HCT116 (cell line): ENCODE measurements at regions not wholly inside any gene's neighbourhood (a gene's known extent, or its start where the extent isn't known, plus 50 kb on each side); places are given as distances from the start of the nearest gene placed in this dataset.
"Not testable (repeated sequence)": the region's sequence is repeated elsewhere in the genome, so short reads cannot be mapped to it uniquely, and the experiment has no call there.

ENCODE experiments used
- ATAC-seq: fragments of 200-7000 bp; cut with Tn5 transposase; 2 replicates; pipeline ENCODE4 v1.9.1; 2020; ENCODE audit warnings: mild to moderate bottlenecking, moderate library complexity
- BruUV-seq: library from RNA; stranded (reverse); fragments of 400-500 nt; replicated peaks from 2 replicates; lab custom pipeline; 2021; lab: Mats Ljungman, UMichigan
- CTCF ChIA-PET: fragments of 300-600 bp; sonication (Branson Sonifier 250); formaldehyde crosslinking; loops from one replicate; lab custom pipeline; 2021; ENCODE audit warnings: antibody characterized with exemption; lab: Charles Lee
- POLR2A ChIA-PET: fragments of 300-600, 350-600 bp; sonication (Branson Sonifier 250); formaldehyde crosslinking; loops from one replicate; lab custom pipeline; 2021; ENCODE audit warnings: antibody characterized with exemption; lab: Charles Lee
- RAD21 ChIA-PET, 2 experiments: fragments of 300-600 bp; sonication (Branson Sonifier 250); formaldehyde crosslinking; loops; one replicate each; lab custom pipeline; 2023; ENCODE audit warnings: low total read pairs in 2 of 2; ENCODE audit not compliant: uncharacterized antibody in 2 of 2, unreplicated experiment in 2 of 2, low non-redundant PET in 1 of 2; lab: Charles Lee
- DNase-seq: peaks from one replicate; pipeline ENCODE4 v3.0.0-alpha.2; 2010; ENCODE audit warnings: low read depth, low spot score
- H2AFZ ChIP-seq: fragments of 200-600 bp; shearing (Covaris generic), sonication (generic); 2 replicates; pipeline ENCODE4 v1.6.1; 2017; ENCODE audit warnings: low read depth, mixed run types, mixed read lengths, antibody characterized with exemption, low read length; ENCODE audit not compliant: poor library complexity, severe bottlenecking
- H3K27ac ChIP-seq: 2 replicates; pipeline ENCODE4 v1.5.1; 2012; ENCODE audit warnings: low read depth, low read length
- H3K27me3 ChIP-seq: fragments of 200-600 bp; sonication (generic); 2 replicates; pipeline ENCODE4 v1.6.1; 2016; ENCODE audit warnings: mixed run types, low read length, mixed read lengths; ENCODE audit not compliant: insufficient read depth
- H3K36me3 ChIP-seq, 2 experiments: fragments of 200-500 bp in 1 of 2; fragments of 200-600 bp in 1 of 2; sonication (Bioruptor generic) in 1 of 2; sonication (generic) in 1 of 2; 2 replicates each; pipeline versions ENCODE4 v1.5.1 to v1.6.1; 2014 to 2016; ENCODE audit warnings: low read length in 2 of 2, inconsistent platforms in 1 of 2, mixed read lengths in 1 of 2, mixed run types in 1 of 2; ENCODE audit not compliant: insufficient read depth in 2 of 2, control insufficient read depth in 1 of 2
- H3K4me1 ChIP-seq, 2 experiments: fragments of 200-600 bp in 1 of 2; sonication (generic) in 1 of 2; 2 replicates each; pipeline versions ENCODE4 v1.5.1 to v1.6.1; 2012 to 2017; ENCODE audit warnings: low read length in 2 of 2, inconsistent platforms in 1 of 2, mild to moderate bottlenecking in 1 of 2, mixed read lengths in 1 of 2, mixed run types in 1 of 2, moderate library complexity in 1 of 2; ENCODE audit not compliant: insufficient read depth in 2 of 2, control insufficient read depth in 1 of 2
- H3K4me2 ChIP-seq: fragments of 200-600 bp; sonication (generic); 2 replicates; pipeline ENCODE4 v1.6.1; 2017; ENCODE audit warnings: mixed run types, low read length, mixed read lengths
- H3K4me3 ChIP-seq, 2 experiments: fragments of 200-600 bp in 1 of 2; sonication (generic) in 1 of 2; replicated peaks in 1 of 2; 2 replicates each; pipeline ENCODE4 v1.5.1; 2011 to 2016; ENCODE audit warnings: low read length in 2 of 2, control low read depth in 1 of 2, low read depth in 1 of 2, mild to moderate bottlenecking in 1 of 2, mixed read lengths in 1 of 2, mixed run types in 1 of 2
- H3K79me2 ChIP-seq: fragments of 200-600 bp; sonication (generic); 2 replicates; pipeline ENCODE4 v1.6.1; 2017; ENCODE audit warnings: mild to moderate bottlenecking, mixed run types, low read length, moderate library complexity, mixed read lengths; ENCODE audit not compliant: insufficient read depth
- H3K9ac ChIP-seq: fragments of 200-600 bp; sonication (generic); 2 replicates; pipeline ENCODE4 v1.6.1; 2016; ENCODE audit warnings: low read length, mixed read lengths
- H3K9me2 ChIP-seq: fragments of 200-600 bp; sonication (generic), shearing (Covaris generic); 2 replicates; pipeline ENCODE4 v1.6.1; 2017; ENCODE audit warnings: mixed run types, mild to moderate bottlenecking, moderate library complexity; ENCODE audit not compliant: insufficient read depth
- H3K9me3 ChIP-seq, 2 experiments: fragments of 200-500 bp in 1 of 2; fragments of 200-600 bp in 1 of 2; sonication (Bioruptor generic) in 1 of 2; sonication (generic) in 1 of 2; 2 replicates each; pipeline ENCODE4 v1.6.1; 2014 to 2017; ENCODE audit warnings: low read length in 2 of 2, mixed read lengths in 2 of 2, inconsistent platforms in 1 of 2, low read depth in 1 of 2, mild to moderate bottlenecking in 1 of 2, mixed run types in 1 of 2, moderate library complexity in 1 of 2; ENCODE audit not compliant: control insufficient read depth in 1 of 2, insufficient read depth in 1 of 2
- H4K20me1 ChIP-seq: fragments of 200-600 bp; sonication (generic), shearing (Covaris generic); 2 replicates; pipeline ENCODE4 v1.6.1; 2017; ENCODE audit warnings: mixed run types, mild to moderate bottlenecking, moderate library complexity; ENCODE audit not compliant: insufficient read depth
- CBX3 ChIP-seq: IDR thresholded peaks from 2 replicates; pipeline ENCODE4 v1.6.1; 2012; ENCODE audit warnings: low read depth
- CEBPB ChIP-seq: IDR thresholded peaks from 2 replicates; pipeline ENCODE4 v1.6.1; 2012; ENCODE audit warnings: low read depth
- EGR1 ChIP-seq: IDR thresholded peaks from 2 replicates; pipeline ENCODE4 v1.6.1; 2012; ENCODE audit warnings: low read depth
- EZH2 ChIP-seq: fragments of 200-600 bp; sonication (generic); IDR thresholded peaks from 2 replicates; pipeline ENCODE4 v1.6.1; 2017; ENCODE audit warnings: antibody characterized with exemption, mixed run types
- EZH2phosphoT487 ChIP-seq: fragments of 200-600 bp; IDR thresholded peaks from 2 replicates; pipeline ENCODE4 v1.6.1; 2018; ENCODE audit warnings: antibody characterized with exemption, borderline replicate concordance
- FOSL1 ChIP-seq: IDR thresholded peaks from 2 replicates; pipeline ENCODE4 v1.6.1; 2012; ENCODE audit warnings: low read depth
- JUND ChIP-seq: IDR thresholded peaks from 2 replicates; pipeline ENCODE4 v1.6.1; 2012
- POLR2A ChIP-seq: IDR thresholded peaks from 2 replicates; pipeline ENCODE4 v1.7.0; 2011; ENCODE audit warnings: borderline replicate concordance; ENCODE audit not compliant: insufficient read depth, insufficient read length; ENCODE audit errors: extremely low read depth
- POLR2AphosphoS5 ChIP-seq: IDR thresholded peaks from 2 replicates; pipeline ENCODE4 v1.6.1; 2011; ENCODE audit warnings: mild to moderate bottlenecking, low read depth, low read length, moderate library complexity
- SIN3A ChIP-seq: IDR thresholded peaks from 2 replicates; pipeline ENCODE4 v1.6.1; 2012; ENCODE audit warnings: low read depth
- SP1 ChIP-seq: IDR thresholded peaks from 2 replicates; pipeline ENCODE4 v1.6.1; 2012; ENCODE audit warnings: low read depth
- TCF7L2 ChIP-seq: IDR thresholded peaks from 2 replicates; pipeline ENCODE4 v1.7.0; 2011; ENCODE audit warnings: borderline replicate concordance, inconsistent platforms; ENCODE audit not compliant: insufficient read depth, insufficient read length; ENCODE audit errors: extremely low read depth
- YY1 ChIP-seq: IDR thresholded peaks from 2 replicates; pipeline ENCODE4 v1.6.1; 2011; ENCODE audit warnings: low read length, low read depth, moderate library complexity, mild to moderate bottlenecking; ENCODE audit not compliant: insufficient replicate concordance; ENCODE audit errors: extremely low read depth
- ZFX ChIP-seq: fragments of 450-650 bp; IDR thresholded peaks from 2 replicates; pipeline ENCODE4 v1.6.1; 2017
- ZNF274 ChIP-seq: fragments of 200-500 bp; sonication (Bioruptor generic); IDR thresholded peaks from 2 replicates; pipeline ENCODE4 v1.6.1; 2014; ENCODE audit warnings: mild to moderate bottlenecking, low read depth, low read length, inconsistent platforms
- intact Hi-C: fragments of 100-400 bp; cut with micrococcal nuclease; formaldehyde crosslinking; loops from 2 replicates; pipeline ENCODE4 v1.10.0; 2022
- TF ChIP-seq, protein P1 (sequence below): IDR thresholded peaks from 2 replicates; pipeline ENCODE4 v1.6.1; 2012
- TF ChIP-seq, protein P2 (sequence below): IDR thresholded peaks from 2 replicates; pipeline ENCODE4 v1.6.1; 2012
- TF ChIP-seq, protein P3 (sequence below): IDR thresholded peaks from 2 replicates; pipeline ENCODE4 v1.6.1; 2012; ENCODE audit warnings: low read depth
- TF ChIP-seq, protein P4 (sequence below), 3 experiments: fragments of 200-600 bp in 1 of 3; sonication (generic) in 1 of 3; IDR thresholded peaks in 2 of 3; conservative IDR thresholded peaks in 1 of 3; 2 replicates each; pipeline ENCODE4 v1.5.1; 2012 to 2017; ENCODE audit warnings: low read depth in 2 of 3, low read length in 2 of 3, antibody characterized with exemption in 1 of 3, borderline replicate concordance in 1 of 3, control low read depth in 1 of 3, mild to moderate bottlenecking in 1 of 3, mixed read lengths in 1 of 3, mixed run types in 1 of 3, moderate library complexity in 1 of 3; ENCODE audit not compliant: insufficient read depth in 1 of 3

DNA sequence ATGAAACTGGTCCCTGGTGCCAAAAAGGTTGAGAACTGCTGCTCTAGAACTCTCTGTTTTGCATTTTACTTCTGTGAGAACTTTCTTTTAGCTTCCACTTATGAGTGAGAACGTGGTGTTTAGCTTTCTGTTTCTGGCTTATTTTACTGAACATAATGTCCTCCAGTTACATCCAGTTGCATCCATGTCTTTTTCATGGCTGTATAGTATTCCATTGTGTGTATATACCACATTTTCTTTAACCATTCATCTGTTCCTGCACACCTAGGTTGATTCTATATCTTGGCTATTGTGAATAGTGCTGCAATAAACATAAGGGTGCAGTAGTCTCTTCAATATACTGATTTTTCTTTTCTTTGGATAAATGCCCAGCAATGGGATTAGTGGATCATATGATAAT lies 165.7 kb downstream of the NPR3 start:
- H3K79me2 ChIP-seq, result no peaks in the 10 kb centered on the region
- no peaks in the 10 kb centered on the region for H3K27me3 ChIP-seq
- H3K9ac ChIP-seq, result no peak overlapping the region
- H3K4me1 ChIP-seq, result no peaks in the 10 kb centered on the region
- ChIA-PET CTCF (no interaction called here), RAD21 (no interaction called here), POLR2A (no interaction called here)
- no peak for TF ChIP-seq ZNF274
- no peak for TF ChIP-seq POLR2AphosphoS5
- no peak for TF ChIP-seq YY1
- TF ChIP-seq SP1, result no peak
- TF ChIP-seq POLR2A, result no peak
- TF ChIP-seq, protein P1, sequence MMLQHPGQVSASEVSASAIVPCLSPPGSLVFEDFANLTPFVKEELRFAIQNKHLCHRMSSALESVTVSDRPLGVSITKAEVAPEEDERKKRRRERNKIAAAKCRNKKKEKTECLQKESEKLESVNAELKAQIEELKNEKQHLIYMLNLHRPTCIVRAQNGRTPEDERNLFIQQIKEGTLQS, result no peak
- no peak for TF ChIP-seq CBX3
- no peak for TF ChIP-seq EZH2
- no peak for TF ChIP-seq JUND
- TF ChIP-seq, protein P2, sequence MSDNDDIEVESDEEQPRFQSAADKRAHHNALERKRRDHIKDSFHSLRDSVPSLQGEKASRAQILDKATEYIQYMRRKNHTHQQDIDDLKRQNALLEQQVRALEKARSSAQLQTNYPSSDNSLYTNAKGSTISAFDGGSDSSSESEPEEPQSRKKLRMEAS, result no peak
- no peak for TF ChIP-seq TCF7L2
- TF ChIP-seq CEBPB, result no peak
- TF ChIP-seq, protein P3, sequence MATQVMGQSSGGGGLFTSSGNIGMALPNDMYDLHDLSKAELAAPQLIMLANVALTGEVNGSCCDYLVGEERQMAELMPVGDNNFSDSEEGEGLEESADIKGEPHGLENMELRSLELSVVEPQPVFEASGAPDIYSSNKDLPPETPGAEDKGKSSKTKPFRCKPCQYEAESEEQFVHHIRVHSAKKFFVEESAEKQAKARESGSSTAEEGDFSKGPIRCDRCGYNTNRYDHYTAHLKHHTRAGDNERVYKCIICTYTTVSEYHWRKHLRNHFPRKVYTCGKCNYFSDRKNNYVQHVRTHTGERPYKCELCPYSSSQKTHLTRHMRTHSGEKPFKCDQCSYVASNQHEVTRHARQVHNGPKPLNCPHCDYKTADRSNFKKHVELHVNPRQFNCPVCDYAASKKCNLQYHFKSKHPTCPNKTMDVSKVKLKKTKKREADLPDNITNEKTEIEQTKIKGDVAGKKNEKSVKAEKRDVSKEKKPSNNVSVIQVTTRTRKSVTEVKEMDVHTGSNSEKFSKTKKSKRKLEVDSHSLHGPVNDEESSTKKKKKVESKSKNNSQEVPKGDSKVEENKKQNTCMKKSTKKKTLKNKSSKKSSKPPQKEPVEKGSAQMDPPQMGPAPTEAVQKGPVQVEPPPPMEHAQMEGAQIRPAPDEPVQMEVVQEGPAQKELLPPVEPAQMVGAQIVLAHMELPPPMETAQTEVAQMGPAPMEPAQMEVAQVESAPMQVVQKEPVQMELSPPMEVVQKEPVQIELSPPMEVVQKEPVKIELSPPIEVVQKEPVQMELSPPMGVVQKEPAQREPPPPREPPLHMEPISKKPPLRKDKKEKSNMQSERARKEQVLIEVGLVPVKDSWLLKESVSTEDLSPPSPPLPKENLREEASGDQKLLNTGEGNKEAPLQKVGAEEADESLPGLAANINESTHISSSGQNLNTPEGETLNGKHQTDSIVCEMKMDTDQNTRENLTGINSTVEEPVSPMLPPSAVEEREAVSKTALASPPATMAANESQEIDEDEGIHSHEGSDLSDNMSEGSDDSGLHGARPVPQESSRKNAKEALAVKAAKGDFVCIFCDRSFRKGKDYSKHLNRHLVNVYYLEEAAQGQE, result no peak
- TF ChIP-seq ZFX, result no peak
- no peak for TF ChIP-seq SIN3A
- TF ChIP-seq EZH2phosphoT487, result no peak
- TF ChIP-seq EGR1, result no peak
- no peak for TF ChIP-seq FOSL1
- TF ChIP-seq, protein P4, sequence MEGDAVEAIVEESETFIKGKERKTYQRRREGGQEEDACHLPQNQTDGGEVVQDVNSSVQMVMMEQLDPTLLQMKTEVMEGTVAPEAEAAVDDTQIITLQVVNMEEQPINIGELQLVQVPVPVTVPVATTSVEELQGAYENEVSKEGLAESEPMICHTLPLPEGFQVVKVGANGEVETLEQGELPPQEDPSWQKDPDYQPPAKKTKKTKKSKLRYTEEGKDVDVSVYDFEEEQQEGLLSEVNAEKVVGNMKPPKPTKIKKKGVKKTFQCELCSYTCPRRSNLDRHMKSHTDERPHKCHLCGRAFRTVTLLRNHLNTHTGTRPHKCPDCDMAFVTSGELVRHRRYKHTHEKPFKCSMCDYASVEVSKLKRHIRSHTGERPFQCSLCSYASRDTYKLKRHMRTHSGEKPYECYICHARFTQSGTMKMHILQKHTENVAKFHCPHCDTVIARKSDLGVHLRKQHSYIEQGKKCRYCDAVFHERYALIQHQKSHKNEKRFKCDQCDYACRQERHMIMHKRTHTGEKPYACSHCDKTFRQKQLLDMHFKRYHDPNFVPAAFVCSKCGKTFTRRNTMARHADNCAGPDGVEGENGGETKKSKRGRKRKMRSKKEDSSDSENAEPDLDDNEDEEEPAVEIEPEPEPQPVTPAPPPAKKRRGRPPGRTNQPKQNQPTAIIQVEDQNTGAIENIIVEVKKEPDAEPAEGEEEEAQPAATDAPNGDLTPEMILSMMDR (IDR thresholded peaks at IDR 0.05 in 2 of 3, conservative IDR thresholded peaks at IDR 0.05 in 1 of 3; ENCODE audit: borderline replicate concordance in 1 of 3, insufficient read depth in 1 of 3, low read depth in 2 of 3, low read length in 2 of 3), result no peak
- H3K9me2 ChIP-seq, result no peaks in the 10 kb centered on the region; the same call in 1 of the 2 replicates
- DNase-seq, result no peak
- H2AFZ ChIP-seq, result no peak overlapping the region
- H3K9me3 ChIP-seq, result peaks cover 0 to 3% of the 10 kb centered on the region in 2 experiments; a peak in 1 of 4 replicates
- no peaks in the 10 kb centered on the region for H3K36me3 ChIP-seq
- H4K20me1 ChIP-seq, result no peaks in the 10 kb centered on the region
- no peak overlapping the region for H3K4me3 ChIP-seq
- H3K27ac ChIP-seq, result no peak overlapping the region
- no peak overlapping the region for H3K4me2 ChIP-seq
- ATAC-seq, result no peak
- intact Hi-C loops, result no loop called here
- BruUV-seq, result no TSS peak

DNA sequence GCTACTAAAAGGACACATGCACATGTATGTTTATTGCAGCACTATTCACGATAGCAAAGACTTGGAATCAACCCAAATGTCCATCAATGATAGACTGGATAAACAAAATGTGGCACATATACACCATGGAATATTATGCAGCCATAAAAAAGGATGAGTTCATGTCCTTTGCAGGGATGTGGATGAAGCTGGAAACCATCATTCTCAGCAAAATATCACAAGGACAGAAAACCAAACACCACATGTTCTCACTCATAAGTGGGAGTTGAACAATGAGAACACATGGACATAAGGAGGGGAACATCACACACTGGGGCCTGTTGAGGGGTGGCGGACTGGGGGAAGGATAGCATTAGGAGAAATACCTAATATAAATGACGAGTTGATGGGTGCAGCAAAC lies 168.2 kb downstream of the NPR3 start:
- H3K4me2 ChIP-seq, H3K9me2 ChIP-seq, H3K27me3 ChIP-seq, ATAC-seq, H3K9ac ChIP-seq, CTCF ChIA-PET, H3K4me1 ChIP-seq, RAD21 ChIA-PET, H3K27ac ChIP-seq, DNase-seq, H2AFZ ChIP-seq, H3K4me3 ChIP-seq, intact Hi-C loops, H3K79me2 ChIP-seq, BruUV-seq, H4K20me1 ChIP-seq, H3K9me3 ChIP-seq, POLR2A ChIA-PET, H3K36me3 ChIP-seq: not testable (repeated sequence)
